HG02870 (cell line): ENCODE measurements at regions not wholly inside any gene's neighbourhood (a gene's known extent, or its start where the extent isn't known, plus 50 kb on each side); places are given as distances from the start of the nearest gene placed in this dataset.
A peak's percentile ranks its signal among the peaks of the same experiment; 100 is the strongest.
"Not testable (repeated sequence)": the region's sequence is repeated elsewhere in the genome, so short reads cannot be mapped to it uniquely, and the experiment has no call there.

Source experiments
- ATAC-seq: cut with Tn5 transposase; IDR thresholded peaks from one replicate; pipeline ENCODE4 v1.9.1; 2021; ENCODE audit warnings: mild to moderate bottlenecking, moderate library complexity; ENCODE audit not compliant: unreplicated experiment

GRCh38 chr5:124521461-124522230 lies 224.8 kb downstream of the ZNF608 start:
- no peak for ATAC-seq

DNA sequence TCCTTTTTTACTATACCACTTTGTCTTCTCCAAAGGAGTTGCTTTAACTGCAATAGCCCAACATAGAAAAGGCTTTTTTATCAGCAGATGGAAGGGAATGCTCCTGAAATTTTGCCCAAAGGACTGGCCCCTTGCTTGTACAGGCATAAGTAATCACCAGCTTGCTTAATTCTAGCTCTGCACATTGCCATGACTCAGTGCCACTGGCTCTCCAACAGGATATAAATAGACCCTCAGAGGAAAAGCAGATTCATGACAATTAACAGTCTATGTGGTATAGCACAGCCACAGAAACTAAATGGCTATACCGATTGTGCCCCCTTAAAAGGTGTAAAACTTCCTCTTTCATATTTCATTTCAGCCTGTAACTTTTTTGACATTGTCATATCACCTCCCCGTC lies 227.0 kb downstream of the ZNF608 start:
- peak; percentile 57 for ATAC-seq

GRCh38 chr5:124516567-124516966 lies 229.9 kb downstream of the ZNF608 start:
- ATAC-seq, result no peak

DNA sequence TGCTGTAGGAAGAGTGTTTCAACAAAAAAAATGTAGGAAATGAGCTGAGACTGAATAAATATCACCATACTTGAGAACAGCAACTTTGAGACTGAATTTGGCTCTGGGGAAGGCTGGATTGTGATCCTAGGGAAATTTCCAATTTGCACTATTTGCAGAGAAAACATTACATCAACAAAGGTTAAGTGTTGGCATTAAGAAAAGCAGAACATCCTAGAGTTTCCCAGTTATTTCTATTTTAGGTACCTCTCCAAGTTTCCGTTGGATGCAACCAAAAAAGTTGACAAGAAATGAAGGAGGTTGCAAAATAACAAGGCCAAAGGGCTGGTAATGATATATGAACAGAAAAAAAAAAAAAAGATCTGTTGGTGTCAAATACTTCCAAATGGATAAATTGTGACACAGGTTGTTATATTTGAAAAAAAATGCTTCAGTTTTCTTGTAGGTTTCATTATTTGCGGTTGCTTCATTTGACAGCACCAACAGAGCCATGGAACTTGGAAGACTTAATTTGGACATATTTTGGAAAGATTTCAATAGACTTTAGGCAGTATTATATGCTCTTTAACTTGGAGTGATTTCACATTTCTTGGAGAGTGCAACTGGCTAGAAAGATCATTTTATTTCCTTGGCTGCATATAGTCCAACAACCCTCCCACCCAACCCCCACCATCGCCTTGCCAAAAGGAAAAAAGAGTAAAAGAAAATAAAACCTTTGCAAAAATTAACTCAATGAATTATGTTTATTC lies 230.8 kb downstream of the ZNF608 start:
- ATAC-seq, result no peak

DNA sequence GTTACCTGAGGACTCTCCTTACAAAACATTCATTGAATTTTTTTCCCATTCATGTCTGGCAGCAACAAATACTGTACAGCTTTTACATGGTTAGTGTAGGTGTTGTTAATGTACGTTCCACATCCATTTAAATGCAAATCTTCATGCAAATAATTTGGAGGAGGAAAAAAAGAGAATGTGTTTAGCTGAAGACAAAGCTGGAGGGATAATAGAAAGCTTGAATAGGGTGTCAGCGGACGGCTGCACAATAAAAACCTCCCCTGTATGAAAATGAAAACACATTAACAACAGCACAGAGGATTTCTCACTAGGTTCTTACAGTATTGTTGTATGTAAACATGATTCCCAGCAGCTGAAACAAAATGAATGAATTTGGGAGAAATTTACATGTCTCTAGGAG lies 231.5 kb downstream of the ZNF608 start:
- ATAC-seq, result no peak

DNA sequence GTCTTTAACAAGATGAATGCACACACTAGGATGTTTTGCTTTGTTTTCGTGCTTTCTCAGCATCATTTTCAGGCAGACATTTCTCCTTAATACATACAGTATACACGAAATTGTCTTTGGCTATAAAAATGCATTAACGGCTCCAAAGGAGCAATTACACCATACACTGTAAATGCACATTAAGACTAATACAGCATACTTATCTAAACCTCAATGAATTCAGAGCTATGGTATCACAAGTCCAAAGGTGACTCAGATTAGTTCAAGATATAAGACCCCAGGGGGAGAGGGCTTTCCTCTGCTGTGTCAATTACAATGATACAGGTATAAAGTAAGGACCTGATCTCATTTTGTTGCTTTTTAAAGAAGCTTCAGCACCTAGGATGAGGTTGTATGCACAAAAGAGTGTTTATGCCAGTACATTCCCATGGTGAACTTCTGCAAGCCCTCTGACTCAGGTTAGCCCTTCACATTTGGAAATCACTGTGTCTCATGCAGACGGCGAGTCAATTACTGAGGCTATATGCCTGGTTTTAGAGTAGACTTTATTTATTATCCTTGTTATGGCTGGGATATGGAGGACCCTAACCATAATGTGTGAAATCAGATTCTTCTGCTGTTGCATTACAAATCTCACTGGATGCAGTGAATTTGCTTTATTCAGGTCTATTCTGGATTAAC lies 233.3 kb downstream of the ZNF608 start:
- ATAC-seq, result no peak

GRCh38 chr5:124512236-124512635 lies 234.2 kb downstream of the ZNF608 start:
- ATAC-seq, result no peak

- ATAC-seq, result no peak
These were observed 234.6 kb downstream of the ZNF608 start for GRCh38 chr5:124511791-124512190.

DNA sequence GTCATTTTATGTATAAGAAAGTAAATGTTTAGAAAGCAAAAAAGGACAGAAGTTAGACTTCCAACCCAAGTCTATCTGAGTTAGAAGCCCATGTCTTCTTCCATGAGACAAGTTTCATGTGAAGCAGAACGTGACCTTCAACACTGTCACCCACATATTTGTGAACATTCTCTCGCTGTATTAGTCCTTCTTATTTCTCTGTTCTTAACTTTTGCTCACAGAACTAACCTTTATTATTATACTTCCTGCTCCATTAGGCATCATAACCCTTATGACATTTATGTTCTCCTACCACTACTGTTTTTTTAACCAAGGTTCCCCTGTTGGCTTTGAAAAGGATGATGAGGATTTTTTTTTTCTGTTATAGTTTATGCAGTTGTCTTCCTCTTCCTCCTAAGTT lies 238.8 kb downstream of the ZNF608 start:
- no peak for ATAC-seq

DNA sequence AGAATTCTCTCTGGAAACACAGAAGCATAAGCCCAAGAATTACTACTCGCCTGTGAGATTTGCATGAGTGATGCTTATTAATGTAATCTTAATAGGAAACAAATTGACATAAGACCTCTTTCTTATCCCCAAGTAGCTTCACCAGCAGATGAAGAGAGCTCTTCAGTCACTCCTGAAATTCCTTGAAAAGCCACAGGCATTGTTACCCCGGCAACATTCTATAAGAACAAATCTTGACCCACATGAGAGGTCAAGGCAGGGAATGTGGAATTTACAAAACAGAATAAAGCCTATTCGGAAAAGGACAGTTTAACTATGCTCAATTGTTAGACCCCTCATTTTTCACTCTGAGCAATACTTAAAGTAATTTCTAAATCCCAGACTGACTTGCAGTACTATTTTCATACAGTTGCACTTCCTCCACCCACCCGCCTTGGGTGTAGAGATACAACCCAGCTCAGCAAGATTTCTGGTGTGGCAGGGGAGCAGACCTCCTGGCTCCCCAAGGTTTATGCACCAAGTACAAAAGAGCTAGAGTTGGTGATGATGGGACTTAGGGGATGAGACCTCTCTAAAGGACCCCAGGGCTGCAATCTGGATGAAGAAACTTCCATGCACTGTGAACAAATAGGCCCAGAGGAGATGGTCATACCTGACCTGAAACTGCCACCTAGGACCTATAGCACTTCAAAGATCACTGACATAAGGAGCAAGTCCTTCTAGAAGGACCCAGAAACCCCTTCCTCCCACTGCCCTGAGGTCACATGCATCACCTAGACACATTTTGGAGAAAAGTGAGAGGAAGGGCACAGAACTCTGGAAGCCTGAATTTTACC lies 242.1 kb downstream of the ZNF608 start:
- peak; percentile 98 for ATAC-seq

DNA sequence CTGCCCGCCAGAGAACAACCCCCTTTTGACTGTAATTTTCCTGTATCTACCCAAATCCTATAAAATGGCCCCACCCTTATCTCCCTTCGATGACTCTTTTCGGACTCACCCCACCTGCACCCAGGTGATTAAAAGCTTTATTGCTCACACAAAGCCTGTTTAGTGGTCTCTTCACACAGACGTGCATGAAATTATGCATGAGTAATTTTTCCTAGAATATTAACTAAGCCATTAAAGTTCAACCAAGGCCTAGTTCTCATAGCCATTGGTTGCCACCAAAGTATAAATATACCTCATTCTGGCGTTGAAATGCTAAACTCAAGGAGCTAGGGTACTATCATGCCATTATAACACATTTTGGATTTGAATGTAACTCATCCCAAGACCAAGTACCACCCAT lies 243.9 kb downstream of the ZNF608 start:
- ATAC-seq, result no peak

GRCh38 chr5:124499818-124500217 lies 246.6 kb downstream of the ZNF608 start:
- ATAC-seq, result not testable (repeated sequence)

- not testable (repeated sequence) for ATAC-seq
These were observed 249.5 kb downstream of the ZNF608 start for GRCh38 chr5:124496968-124497367.

DNA sequence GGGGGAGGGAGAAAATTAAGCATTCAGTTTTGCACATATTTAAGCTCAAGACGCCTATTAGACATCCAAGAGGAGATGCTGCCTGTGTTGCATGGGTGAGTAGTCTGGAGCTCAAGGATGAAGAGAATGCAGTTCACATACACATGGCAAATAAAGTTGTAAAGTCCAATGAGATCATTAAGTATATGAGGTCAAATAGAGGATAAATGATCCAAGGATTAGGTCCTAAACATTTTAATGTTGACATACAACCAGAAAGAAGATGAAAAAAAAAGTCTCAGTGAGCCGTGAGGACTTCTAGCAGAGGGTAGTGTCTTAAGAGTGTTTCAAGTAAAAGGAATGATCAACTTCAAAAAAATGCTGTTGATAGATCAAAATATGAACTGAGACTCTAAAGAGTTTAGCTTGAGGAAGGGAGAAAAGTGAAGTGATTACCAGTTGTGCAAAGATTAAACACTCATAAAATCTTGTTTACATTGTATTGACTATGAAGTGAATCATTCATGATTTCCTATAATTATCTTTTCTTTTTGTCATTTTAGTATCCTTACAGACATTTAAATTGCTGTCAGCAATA lies 251.8 kb downstream of the ZNF608 start:
- no peak for ATAC-seq

DNA sequence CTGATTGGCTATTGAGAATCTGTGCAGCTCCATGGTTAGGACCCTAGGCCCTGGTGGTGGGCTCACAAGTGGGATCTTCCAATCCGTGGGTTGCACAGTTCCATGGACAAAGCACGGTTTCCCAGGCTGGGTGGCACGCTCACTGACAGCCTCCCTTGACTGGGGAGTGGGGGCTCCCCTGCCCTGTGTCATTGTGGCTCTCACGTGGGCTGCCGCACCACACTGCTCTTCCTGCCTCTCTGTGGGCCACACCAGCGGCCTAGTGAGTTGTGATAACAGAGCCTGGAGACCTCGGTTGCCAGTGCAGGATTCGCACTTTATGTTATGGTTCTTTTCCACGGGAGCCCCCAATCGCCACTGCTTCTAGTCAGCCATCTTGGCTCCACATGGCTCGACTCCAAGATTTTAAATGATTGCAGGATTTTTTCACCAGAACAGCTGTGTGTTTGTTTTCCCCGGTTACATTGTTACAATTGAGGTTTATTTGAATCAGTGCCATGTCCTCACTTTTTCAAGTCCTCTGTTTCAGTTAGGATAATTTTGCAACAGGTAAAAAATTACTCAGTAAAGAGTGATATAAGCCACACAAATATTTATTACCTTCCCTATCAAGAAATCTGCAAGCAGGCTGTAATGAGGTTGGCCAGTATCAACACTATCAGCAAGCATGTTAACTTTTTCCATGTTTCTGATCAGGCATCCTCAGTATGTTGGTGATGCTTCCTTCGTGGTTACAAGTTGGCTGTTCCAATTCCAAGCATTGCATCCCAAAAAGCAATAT lies 253.8 kb downstream of the ZNF608 start:
- ATAC-seq, result no peak

DNA sequence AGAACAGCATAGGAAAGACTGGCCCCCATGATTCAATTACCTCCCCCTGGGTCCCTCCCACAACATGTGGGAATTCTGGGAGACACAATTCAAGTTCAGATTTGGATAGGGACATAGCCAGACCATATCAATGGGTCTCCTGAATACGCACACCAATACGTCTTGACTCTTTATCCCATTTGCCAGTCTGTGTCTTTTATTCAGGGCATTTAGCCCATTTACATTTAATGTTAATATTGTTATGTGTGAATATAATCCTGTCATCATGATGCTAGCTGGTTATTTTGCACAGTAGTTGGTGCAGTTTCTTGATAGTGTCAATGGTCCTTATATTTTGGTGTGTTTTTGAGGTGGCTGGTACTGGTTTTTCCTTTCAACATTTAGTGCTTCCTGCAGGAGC lies 256.1 kb downstream of the ZNF608 start:
- ATAC-seq, result not testable (repeated sequence)

GRCh38 chr5:124481419-124481818 lies 265.0 kb downstream of the ZNF608 start:
- no peak for ATAC-seq

- no peak for ATAC-seq
These were observed 265.5 kb downstream of the ZNF608 start for GRCh38 chr5:124480964-124481363.

DNA sequence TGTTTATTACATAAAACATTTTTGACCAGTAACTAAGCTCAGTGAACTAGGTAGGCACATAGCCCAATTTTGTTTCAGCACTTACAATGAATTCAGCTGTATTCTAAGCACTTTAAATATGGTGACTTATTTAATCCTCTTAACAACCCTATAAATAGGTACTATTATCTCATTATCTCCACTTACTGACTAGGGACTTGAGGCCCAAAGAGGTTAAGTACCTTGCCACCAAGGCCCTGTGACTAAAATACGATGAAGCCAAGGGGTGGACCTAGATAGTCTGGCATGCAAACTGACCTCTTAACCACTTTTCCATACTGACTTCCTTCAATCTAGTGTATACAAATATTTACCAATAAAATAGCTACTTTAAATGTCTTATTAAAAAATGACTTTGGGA lies 266.4 kb downstream of the ZNF608 start:
- ATAC-seq, result no peak

DNA sequence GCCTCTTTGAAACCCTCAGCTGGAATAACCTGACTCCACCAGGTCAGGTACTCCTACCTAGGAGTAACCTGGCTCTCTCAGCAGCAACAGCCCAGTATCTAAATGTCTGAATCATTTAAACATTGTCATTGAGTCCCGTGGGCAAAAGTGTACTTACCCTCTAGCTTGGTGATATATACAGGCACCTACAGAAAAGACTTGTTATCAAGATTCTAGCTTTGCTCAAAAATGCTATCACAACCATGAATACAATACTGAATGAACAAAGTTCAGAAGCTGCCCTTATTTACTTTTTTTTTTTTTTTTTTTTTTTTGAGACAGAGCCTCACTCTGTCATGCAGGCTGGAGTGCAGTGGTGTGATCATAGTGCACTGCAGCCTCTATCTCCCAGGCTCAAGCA lies 268.2 kb downstream of the ZNF608 start:
- ATAC-seq, result no peak
